PFSK-1 (cell line): ENCODE measurements at regions not wholly inside any gene's neighbourhood (a gene's known extent, or its start where the extent isn't known, plus 50 kb on each side); places are given as distances from the start of the nearest gene placed in this dataset.

ENCODE experiments used
- FOXP2 ChIP-seq: optimal IDR thresholded peaks from 2 replicates; pipeline ENCODE3; 2011; ENCODE audit warnings: borderline replicate concordance, control low read depth, inconsistent platforms; ENCODE audit not compliant: insufficient read depth; ENCODE audit errors: extremely low read length, extremely low read depth
- POLR2AphosphoS5 ChIP-seq: IDR thresholded peaks from 2 replicates; pipeline ENCODE4 v1.6.1; 2012; ENCODE audit warnings: low read depth, mild to moderate bottlenecking, control low read depth, low read length, moderate library complexity
- SIN3A ChIP-seq: IDR thresholded peaks from 2 replicates; pipeline ENCODE4 v1.6.1; 2012; ENCODE audit warnings: mild to moderate bottlenecking, low read length, moderate library complexity, borderline replicate concordance; ENCODE audit not compliant: insufficient read depth
- TAF1 ChIP-seq: IDR thresholded peaks from 2 replicates; pipeline ENCODE4 v1.6.1; 2012; ENCODE audit warnings: low read length, control low read depth, borderline replicate concordance; ENCODE audit not compliant: insufficient read depth
- TF ChIP-seq, protein P1 (sequence below), 2 experiments: IDR thresholded peaks; 2 replicates each; pipeline versions ENCODE4 v1.6.1 to v1.8.0; 2011 to 2012; ENCODE audit warnings: low read depth in 2 of 2, low read length in 2 of 2, control low read depth in 1 of 2, inconsistent platforms in 1 of 2, mild to moderate bottlenecking in 1 of 2, moderate library complexity in 1 of 2; ENCODE audit not compliant: insufficient read depth in 1 of 2

DNA sequence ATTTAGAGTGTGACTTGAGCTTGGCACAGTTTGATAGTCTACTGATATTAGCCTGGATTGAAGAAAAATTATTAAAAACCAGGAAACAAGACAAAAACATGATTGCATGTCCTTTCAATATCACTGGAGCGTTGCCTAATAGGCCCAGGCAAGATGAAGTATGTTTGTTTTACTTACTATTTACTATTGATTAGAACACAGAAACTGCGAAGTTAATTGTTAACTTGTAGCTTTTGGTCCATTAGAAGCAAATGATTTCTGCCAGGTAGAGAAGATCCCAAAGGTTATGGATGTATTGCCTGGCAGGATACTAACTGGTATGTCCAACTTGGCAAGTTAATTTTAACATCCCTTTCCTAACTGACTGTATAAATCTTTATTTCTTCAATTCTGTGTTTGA, 268.9 kb downstream of the ETNK1 start:
- no peak for TF ChIP-seq FOXP2
- TF ChIP-seq TAF1, result no peak
- TF ChIP-seq, protein P1, sequence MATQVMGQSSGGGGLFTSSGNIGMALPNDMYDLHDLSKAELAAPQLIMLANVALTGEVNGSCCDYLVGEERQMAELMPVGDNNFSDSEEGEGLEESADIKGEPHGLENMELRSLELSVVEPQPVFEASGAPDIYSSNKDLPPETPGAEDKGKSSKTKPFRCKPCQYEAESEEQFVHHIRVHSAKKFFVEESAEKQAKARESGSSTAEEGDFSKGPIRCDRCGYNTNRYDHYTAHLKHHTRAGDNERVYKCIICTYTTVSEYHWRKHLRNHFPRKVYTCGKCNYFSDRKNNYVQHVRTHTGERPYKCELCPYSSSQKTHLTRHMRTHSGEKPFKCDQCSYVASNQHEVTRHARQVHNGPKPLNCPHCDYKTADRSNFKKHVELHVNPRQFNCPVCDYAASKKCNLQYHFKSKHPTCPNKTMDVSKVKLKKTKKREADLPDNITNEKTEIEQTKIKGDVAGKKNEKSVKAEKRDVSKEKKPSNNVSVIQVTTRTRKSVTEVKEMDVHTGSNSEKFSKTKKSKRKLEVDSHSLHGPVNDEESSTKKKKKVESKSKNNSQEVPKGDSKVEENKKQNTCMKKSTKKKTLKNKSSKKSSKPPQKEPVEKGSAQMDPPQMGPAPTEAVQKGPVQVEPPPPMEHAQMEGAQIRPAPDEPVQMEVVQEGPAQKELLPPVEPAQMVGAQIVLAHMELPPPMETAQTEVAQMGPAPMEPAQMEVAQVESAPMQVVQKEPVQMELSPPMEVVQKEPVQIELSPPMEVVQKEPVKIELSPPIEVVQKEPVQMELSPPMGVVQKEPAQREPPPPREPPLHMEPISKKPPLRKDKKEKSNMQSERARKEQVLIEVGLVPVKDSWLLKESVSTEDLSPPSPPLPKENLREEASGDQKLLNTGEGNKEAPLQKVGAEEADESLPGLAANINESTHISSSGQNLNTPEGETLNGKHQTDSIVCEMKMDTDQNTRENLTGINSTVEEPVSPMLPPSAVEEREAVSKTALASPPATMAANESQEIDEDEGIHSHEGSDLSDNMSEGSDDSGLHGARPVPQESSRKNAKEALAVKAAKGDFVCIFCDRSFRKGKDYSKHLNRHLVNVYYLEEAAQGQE (IDR thresholded peaks at IDR 0.05; ENCODE audit: insufficient read depth in 1 of 2, low read depth in 2 of 2, low read length in 2 of 2), result no peak
- TF ChIP-seq POLR2AphosphoS5, result no peak
- no peak for TF ChIP-seq SIN3A

DNA sequence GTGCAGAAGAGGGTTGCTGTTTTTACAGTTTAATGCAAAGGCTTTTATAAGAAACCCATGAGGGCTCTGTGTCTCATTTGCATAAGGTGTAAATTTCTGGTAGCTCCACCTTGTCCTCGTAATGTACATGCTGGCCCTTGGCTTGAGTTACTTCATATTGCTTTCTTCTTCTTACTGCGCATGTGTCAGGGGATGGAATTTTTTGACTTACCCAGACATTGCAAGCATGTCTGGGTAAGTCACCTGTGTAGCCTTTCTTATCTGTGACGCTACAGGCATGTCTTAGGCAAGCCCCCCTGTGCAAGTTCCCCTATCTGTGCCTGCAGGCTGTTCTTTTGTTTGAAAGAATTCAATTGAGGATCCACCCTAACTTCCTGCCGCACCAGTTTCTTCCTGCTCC, 274.2 kb downstream of the ETNK1 start:
- TF ChIP-seq, protein P1 (IDR thresholded peaks at IDR 0.05; ENCODE audit: insufficient read depth in 1 of 2, low read depth in 2 of 2, low read length in 2 of 2), result no peak
- TF ChIP-seq TAF1 (no peak), FOXP2 (no peak), SIN3A (no peak), POLR2AphosphoS5 (no peak)

DNA sequence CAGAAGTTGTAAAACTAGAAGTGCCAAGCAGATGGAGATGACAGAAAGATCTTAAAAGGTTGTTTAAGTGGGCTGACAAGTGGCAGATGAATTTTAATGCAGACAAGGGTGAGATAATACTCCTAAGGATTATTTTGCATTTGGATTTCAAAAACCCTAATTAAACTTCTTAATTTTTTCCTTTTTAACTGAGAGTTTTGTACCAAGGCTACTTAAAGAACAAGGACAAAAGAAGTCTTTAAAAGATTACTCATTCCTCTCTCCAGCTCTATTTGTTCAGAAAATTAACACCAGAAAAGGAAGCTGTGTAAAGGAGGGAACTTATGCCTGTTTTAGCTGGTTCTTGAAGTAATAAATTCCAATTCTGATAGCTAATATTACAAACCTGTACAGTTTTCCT, 275.4 kb downstream of the ETNK1 start:
- TF ChIP-seq, protein P1 (IDR thresholded peaks at IDR 0.05; ENCODE audit: insufficient read depth in 1 of 2, low read depth in 2 of 2, low read length in 2 of 2), result no peak
- no peak for TF ChIP-seq SIN3A
- TF ChIP-seq TAF1, result no peak

DNA sequence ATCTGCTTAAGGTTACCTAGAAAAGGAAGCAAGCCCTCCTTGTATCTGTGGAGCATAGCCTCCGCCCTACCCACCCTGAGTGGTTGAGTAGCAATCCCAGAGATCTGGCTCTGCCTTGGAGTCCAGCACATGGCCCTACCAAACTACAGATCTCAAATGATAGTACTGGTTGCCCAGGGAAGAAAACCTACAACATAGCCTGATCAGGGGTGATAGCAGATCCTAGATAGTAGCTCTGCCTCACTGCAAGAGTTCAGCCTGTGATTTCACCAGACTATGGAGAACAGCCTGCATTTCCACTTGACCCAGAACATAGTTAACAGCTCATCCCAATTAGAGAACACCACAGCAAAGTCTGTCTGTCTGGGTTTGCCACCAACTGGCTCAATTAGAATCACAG, 279.5 kb downstream of the ETNK1 start:
- TF ChIP-seq POLR2AphosphoS5 (no peak), SIN3A (no peak), TAF1 (no peak), FOXP2 (no peak)
- TF ChIP-seq, protein P1 (IDR thresholded peaks at IDR 0.05; ENCODE audit: insufficient read depth in 1 of 2, low read depth in 2 of 2, low read length in 2 of 2), result no peak

DNA sequence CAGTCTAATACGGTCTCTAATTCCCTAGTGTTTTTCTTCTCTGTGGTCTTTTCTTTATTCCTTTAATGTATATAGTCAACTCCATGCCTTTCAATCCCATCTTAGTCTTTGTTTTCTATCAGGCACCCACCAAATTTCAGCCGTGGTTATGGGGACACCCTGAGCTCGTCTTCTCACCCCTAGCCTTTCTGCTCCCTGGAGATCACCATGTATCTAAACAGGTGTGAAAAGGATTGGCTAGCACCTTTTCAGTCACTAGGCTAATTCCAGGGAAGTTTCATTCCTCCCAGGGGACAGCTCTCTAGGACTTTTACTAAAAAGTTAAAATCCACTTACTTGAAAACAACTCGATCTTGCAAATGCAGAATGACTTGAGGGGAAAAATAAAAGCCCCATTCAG, 291.3 kb downstream of the ETNK1 start:
- TF ChIP-seq POLR2AphosphoS5, result no peak
